HG03095 (cell line): ENCODE measurements at regions not wholly inside any gene's neighbourhood (a gene's known extent, or its start where the extent isn't known, plus 50 kb on each side); places are given as distances from the start of the nearest gene placed in this dataset.

Experiments
- ATAC-seq: cut with Tn5 transposase; IDR thresholded peaks from one replicate; pipeline ENCODE4 v1.9.1; 2021; ENCODE audit warnings: moderate library complexity; ENCODE audit not compliant: unreplicated experiment

DNA sequence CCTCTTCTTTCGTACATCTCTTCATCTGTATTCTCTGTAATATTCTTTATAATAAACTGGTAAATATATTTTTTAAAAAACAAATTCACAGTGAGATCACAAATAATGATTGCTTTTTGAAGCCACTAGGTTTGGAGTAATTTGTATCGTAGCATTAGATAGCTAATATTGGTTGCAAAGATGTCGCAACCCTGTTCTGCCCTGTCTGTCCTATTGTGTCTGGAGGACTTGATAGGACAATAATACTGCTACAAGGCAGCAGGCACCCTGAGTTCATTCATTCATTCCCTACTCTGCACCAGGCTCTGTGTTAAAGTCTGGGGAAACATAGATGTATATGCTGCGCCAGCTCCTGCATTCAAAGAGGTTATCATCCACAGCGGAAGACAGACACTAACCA is 206.7 kb upstream of the KLF4 start:
- no peak for ATAC-seq

DNA sequence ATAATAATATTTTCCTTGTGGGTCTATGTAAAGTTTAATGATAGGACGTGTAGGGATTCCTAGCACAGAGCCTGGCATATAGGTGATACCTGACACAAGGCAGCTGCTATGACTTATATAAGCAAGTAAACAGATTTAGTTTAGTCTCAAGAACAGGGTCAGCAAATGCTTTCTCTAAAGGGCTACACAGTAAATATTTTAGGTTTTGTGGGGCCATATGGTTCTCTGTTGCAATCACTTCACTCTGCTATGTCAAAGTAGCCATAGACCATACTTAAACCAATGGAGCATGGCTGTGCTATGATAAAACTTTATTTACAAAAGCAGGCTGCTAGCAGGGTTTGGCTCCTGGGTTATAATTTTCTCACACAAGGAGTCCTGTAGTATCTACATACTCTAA is 204.8 kb upstream of the KLF4 start:
- ATAC-seq, result no peak

DNA sequence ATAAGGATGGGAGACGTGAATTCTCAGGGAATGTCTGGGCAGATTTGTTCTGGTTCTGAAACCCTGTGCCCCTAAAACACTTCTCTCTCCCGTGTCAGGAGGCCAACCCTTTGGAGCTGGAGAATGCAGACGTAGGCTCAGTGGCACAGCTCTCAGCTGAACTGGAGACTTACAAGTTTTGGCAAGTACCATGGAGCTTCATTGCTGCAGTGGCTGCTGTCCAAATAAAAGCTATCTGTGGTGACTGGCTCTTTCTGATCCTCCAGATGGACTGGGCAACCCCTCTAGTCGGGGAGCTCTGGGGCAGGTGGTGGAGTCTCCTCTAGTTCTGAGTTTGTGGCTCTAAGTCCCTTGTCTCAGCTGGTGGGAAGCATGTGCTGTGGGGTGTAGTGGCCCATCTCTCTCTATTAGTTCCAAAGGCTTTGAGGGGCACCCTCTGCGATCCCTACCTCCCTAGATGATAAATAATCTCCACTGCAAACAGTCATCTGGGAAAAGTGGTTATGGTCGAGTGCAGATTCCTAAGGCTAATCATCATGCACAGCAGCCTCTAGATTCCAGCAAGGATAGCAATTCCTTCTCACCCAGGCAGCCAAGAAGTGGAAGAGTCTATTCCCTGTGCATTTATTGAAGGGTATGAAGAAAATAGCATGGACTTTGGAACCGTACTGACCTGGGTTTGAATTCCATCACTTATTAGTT is 204.2 kb upstream of the KLF4 start:
- no peak for ATAC-seq

DNA sequence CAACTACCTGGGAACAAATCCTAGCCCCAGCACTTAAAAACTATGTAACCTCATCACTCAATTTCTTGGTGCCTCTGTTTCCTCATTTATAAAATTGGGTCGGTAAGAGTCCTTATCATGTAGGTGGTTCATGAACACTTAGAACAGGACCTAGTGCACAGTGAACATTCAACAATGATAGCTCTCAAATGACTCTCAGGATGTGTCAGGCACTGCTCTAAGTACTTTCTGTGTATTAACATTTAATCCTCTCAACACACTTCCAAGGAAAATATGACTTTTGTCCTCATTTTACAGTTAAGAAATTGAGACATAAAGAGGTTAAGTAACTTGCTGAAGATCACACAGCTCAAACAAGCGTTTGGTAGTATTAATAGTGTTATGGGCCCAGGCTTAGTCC is 202.1 kb upstream of the KLF4 start:
- no peak for ATAC-seq

DNA sequence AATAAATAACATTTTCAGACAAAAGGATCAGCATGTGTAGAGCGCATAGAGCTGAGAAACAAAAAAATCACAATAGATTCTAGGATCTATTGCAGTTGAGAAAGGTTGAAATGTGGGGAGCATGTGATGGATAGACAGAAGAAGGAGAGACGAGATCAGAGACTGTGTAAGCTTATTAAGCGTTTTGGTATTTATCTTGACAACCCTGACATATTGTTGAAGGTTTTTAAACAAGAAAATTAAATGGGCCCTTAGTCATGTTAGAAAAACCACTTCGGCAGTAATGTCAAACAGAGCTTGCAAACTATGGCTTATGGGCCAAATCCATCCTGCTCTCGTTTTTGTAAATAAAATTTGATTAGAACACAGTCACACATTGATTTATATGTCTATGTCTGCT is 200.5 kb upstream of the KLF4 start:
- ATAC-seq, result no peak

DNA sequence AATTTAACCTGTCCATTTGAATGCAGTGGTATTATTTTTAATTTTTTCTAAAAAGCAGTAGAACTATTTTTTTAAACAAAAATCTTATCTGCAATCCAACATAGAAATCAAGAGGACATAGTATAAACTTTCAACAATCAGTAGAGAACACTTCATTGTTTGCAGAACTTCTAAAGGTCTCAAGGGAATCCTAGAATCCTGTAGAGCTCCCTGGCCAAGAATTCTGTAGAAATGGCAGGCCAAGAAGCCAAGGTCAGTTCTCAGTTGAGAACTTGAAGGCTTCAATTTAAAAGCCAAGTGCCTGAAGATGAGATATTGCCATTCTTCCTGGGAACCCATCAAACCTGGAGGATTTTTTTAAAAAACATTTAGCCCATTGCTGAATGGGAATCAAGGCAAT is 199.2 kb upstream of the KLF4 start:
- ATAC-seq, result no peak

DNA sequence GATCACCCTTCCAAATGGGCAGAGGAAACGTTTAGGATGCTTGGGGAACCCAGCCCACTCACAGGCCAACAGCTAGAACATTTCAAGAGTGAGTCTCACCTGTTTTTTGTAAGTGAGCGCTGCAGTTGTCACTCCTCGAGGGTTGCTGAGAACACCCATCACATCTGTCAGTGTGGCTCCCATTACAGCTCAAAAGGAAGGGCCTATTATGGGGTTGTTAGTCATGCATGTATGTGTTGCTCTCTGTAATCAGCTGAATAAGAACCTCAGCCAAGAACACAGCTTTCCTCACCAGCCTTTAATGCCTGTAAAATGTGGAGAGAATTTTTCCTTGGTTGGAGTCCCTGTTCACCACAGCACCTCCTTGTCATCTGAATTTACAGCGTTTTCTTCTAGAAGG is 196.3 kb upstream of the KLF4 start:
- no peak for ATAC-seq

DNA sequence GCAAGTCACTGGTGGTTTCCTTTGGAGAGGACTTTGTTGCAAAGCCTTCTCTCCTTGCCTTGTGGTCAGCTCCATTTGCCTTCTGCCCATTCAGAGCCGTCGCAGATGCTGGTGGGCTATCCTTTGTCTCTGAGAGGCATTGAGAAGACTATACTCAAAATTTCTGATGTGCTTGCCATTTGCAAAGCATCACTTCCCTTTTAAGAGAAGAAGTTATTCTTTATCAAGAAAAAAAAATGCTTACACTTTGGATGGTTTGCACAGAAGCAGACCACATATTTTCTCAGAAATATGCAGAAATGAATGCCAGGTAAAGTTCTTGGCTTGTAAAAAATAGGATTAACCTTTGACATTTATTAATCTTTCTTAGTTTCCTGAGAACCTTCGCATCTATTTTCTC is 195.8 kb upstream of the KLF4 start:
- ATAC-seq, result no peak

DNA sequence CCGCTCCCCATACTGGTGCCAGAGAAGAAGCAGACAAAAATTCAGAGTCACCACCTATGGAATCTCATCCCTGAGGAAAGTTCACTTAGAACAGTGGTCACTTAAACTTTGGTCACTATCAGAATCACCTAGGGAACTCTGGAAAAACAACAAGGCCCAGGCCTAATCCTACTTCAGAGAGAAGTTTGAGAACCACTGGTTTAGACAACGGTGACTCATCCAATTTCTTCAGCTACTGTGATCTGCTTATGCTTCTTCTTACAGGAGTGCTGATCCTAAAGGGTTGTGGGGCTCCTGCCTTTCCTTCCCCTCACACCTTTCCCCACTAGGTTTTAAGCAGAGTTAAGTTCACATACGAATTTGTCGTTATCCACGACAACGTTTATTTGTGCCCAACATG is 194.7 kb upstream of the KLF4 start:
- ATAC-seq, result no peak

DNA sequence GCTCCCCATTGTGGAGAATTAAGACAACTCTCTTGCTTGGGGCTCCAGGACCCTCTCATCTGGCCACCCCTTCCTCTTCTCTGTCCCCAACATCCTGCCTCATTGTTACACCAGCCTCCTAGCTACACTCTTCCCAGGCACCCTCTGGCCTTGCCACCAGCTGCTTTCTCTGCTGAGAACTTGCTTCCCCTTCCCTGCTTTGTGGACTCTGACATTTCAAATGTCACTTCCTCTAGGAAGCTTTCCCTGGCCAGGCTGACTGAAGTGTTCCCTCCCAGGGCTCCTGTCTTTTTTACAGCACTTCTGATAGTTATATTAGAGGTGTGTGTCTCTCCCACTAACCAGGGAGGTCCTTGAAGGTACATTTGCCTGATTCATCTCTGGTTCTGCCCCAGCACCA is 194.0 kb upstream of the KLF4 start:
- ATAC-seq, result no peak

DNA sequence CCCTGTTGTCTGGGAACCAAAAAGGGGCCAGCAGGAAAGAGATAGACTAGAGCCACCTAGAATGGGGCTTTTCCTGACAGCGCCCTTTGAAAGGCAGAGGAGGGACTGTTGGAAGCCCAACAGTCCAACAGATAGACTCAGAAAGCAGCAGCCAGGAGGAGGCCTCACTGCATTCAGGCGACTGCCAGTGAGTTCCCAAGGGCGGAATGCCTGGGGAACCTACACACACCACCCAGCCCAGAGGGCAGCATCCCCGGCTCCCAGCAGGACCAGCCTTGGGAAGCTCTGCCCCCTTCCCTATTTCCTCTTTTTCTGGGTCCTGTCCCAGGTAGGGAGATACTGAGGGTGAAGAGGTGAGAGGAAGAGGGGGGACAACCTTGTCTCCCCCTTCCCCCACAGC is 192.4 kb upstream of the KLF4 start:
- no peak for ATAC-seq

DNA sequence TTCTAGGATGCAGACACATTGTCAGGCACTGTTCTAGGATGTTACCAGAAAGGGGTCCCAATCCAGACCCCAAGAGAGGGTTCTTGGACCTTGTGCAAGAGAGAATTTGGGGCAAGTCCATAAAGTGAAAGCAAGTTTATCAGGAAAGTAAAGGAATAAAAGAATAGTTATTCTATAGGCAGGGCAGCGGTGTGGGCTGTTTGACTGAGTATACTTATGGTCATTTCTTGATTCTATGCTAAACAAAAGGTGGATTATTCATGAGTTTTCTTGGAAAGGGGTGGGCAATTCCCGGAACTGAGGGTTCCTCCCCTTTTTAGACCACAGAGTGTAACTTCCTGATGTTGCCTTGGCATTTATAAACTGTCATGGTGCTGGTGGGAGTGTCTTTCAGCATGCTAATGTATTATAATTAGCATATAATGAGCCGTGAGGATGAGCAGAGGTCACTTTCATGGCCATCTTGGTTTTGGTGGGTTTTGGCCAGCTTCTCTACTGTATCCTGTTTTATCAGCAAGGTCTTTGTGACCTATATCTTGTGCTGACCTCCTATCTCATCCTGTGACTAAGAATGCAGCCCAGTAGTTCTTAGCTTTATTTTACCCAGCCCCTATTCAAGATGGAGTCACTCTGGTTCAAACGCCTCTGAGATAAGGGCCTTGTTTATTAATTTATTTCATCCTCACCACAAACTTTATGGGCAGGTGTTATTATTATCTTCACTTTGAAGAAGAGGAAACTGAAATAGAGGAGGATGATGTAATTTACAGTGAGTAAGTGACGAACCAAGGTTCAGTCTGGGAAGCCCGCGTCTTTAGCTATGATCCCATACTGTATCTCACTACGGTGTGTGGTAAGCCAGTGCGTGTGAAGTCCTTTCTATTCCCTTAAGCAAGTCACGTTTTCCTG is 186.0 kb upstream of the KLF4 start:
- no peak for ATAC-seq

DNA sequence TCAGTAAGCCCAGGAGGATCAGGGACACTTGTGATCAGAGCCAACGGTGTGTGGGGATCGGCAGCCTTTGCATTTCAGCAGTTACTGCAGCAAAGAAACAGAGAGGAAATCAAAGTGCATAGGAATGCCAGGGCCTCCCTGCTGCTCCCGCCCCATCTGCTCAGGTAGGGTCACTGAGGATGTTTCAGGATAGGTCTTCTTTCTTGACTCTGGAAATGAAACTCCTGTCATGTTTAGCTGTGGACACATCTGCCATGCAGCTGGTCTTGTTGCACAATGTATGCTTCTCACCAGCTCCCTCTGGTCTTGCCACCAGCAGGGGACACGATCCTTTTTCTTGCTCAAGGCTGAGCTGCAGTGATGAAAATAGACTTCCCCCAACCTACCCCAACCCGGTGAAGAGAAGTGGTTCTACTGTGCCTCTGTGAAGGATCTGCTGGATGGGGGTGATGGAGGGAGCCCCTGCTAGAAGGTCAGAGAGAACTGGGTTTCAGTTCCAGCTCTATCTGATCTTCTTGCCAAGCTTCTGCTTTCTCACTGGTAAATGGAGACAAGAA is 185.2 kb upstream of the KLF4 start:
- ATAC-seq, result no peak

DNA sequence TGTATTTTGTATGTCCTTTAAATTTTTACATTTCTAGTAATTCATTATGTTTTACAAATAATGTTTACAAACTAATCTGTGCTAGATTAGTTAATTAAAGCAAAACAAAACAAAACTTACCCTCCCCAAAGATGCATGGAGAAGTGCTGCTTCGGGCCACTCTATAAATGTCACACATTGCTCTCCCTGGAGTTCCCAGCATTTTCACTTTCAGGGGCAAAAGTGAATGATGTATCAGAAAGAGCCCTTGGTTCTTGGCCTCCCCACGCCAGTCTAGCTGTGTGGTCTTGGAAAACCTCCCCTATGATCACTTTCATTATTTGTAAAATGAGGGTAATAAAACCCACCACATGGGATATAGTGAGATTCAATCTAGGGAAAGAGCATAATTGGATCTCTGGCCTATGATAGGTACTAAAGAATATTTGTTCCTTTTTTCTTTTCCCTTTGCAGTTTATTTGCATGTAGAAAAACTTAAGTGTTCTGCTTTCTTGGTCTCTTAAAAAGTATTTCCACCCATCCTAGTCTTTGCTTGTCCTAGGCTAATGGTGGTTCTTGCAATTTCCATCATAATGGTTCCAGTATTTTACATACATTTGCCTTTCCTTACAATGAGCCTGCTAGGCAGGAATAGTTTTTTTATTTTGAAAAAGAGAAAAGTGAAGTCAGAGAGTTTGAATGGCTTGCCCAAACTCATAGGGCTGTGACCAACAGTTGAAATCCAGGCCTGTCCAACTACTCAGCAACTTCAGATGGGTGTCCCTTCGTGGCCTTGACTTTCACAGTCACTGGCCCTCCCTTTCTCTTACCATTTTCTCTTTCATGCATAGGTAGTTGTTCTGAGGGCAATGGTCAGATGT is 184.5 kb upstream of the KLF4 start:
- ATAC-seq, result no peak

DNA sequence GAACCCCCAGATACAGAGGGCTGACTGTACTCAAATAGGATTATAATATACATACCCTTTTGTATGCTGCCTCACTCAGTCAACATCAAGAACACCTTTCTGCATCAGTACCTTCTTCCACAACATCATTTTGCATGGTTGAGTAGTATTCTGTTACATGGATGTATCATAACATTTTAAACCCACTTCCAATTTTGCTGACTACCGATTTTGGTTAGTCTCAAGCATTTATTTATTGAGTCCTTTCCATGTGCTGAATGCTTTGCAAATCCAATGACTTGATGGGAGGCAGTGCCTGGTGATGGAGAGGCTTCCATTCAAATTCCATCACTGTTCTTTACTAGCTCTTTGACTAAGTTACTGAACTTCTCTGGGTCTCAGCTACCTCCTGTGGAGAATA is 182.0 kb upstream of the KLF4 start:
- no peak for ATAC-seq

DNA sequence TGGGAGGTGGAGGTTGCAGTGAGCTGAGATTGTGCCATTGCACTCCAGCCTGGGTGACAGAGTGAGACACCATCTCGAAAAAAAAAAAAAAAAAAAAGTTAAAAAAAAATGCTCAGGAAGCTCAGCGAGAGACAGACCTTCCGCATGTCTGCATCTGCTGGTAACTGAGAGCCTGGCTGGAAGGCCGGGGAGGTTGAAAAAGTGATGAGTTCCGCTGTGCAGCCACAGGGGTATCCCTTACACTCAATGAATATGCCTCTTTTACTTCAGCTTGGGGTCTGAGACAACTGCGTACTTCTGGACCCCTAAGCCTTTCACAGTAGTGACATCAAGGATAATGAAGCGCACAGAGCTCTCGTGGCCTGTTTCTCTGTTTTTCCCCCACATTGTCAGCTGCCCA is 179.9 kb upstream of the KLF4 start:
- no peak for ATAC-seq

DNA sequence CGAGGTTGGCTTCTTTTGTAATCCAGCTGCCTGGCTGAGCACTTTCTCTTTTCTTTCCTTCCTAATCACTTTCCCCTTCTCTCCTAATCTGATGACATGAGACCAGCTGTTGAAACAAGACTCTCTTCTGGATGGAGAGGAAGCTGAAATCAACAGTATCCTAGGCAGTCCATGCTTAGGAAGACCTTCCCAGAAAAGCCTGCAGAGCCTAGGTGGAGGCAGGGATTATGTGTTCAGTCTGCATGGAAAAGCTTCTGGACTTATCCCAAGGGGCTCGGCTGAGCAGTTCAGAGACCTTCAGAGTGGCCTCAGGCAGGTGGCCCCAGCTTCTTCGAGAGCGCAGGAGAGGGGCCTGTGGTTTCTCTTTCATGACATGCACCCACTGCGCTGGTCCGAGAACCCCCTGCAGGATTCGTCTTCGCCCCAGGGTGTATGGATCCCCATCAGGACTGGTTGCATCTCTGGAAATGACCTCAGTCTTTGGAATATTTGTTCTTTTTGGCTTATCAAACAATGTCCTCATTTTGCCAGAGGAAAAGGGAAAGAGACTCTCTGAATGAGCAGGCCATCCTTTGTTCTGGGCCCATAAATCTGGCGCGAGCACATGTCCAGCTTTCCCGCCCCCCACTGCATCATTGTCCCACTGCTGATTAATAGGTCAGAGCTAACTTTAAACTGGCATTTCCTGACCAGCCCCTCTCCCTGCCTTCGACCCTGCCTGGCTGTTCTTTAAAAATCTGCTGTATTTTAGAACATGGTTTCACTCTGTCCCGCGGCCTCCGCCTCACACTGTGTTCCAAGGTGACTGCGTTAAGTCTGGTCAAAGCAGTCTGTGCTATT is 177.9 kb upstream of the KLF4 start:
- ATAC-seq, result no peak

DNA sequence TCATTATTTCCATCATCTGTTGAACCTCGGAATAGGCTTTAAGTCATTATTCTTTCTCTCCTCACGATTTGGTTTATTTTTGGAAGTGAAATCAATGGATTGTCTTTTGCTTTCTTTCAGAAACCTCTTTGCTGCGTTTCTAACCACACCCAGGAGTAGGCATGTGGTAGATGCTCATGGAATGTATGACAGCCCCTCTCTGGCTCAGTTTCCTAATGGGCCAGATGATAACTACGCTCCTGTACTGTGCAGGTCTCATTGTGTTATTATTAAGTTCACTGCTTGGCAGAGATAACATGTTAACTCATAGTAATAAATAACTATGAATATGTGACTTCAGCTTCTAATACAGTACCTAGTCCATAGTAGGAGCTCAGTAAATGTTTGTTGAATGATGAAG is 175.5 kb upstream of the KLF4 start:
- no peak for ATAC-seq

DNA sequence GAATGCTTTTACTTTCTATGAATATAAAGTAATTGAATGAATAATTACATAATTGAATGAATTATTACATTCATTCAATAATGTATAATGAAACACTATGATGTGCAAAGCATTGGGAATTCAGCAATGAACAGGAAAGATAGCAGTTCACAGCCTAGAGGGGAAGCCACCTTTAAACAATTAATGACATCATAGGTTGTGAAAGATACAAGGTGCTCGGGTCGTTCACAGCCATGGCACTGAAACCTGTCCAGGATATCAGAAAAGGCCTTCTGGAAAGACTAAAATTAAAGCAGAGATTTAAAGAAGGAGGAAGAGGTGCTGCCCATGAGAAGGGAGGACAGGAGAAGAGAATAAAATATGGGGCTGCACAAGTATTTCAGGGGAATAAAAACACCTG is 171.4 kb upstream of the KLF4 start:
- ATAC-seq, result no peak

DNA sequence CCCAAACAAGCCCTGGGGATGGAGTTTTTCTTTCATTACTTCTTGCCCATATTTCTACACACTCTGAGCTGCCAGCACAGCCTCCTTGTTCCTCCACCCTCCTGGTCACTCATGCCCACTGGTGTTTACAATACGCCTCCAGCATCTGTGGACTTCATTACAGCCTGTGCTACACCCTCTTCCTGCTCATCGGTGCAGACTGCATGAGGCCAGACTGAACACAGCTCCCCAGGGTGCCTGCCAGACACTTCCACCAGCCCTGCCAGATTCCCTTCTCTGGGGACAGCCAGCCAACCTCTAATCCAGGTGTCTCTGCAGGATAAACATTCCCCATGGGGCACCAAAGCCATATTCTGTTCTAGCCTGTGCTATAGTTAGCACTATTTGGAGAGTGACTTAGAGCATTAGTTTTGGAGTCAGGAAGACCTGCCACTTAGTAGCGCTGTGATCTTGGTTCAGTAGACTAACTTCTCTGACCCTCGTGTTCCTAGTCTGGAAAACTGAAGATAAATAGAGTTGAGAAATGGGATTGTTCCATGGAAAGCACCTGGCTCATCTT is 163.8 kb upstream of the KLF4 start:
- no peak for ATAC-seq
